HG03521 (cell line): ENCODE measurements at regions not wholly inside any gene's neighbourhood (a gene's known extent, or its start where the extent isn't known, plus 50 kb on each side); places are given as distances from the start of the nearest gene placed in this dataset.
A peak's percentile ranks its signal among the peaks of the same experiment; 100 is the strongest.

Experiments used
- ATAC-seq: cut with Tn5 transposase; IDR thresholded peaks from one replicate; pipeline ENCODE4 v1.9.1; 2021; ENCODE audit warnings: mild to moderate bottlenecking, moderate library complexity; ENCODE audit not compliant: unreplicated experiment

DNA sequence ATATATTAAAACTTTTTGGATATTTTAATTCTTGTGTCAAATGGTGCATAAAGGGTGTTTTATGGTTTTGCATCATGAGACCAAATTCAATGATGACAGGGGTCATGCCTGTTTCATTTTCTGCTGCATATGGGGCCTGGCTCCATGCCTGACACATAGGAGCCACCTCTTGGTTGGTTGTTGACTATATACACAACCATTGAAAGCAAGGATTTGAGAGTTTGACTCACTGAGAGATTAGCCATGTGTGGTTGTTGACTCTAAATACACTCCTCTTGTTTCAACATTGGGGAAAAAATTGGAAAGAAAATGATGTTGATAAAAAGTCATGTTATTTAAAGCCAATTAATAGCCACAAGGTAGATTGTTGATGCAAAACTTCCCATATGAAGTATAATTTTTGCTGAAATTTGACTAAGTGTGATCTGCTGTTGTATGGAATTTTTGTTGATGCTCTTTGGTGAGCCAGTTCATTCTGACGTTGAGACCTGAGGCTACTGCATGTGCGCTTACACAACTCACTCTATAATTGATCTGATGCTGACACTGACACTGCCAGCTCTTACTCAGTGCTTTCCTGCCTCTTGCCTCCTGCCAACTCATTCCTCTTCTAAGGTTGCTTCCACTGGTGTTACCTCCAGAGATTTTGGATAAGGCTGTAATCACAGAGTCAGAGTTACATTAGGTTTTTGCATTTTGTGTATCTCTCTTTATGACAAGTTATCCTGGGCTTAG is 446.2 kb upstream of the SLC14A2 start:
- no peak for ATAC-seq

DNA sequence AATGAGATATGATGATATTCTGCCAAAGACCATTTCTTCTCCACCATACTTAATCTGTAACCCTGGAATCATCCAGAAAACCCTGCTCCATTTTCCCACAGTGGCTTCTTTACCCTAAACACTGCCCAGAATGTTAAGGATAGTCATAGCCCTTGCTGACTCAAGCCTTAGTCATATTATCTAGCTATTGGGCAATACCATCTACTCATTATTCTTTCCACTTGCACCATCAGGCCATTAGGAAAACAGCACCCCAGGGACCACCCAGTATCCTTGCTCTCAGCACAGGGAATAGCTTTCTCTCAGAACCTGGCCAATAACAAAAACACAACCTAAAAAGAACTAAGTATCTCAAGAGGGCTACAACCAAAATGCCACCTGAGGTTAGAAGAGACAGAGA is 445.7 kb upstream of the SLC14A2 start:
- ATAC-seq, result no peak

GRCh38 chr18:45171679-45172191 is 443.5 kb upstream of the SLC14A2 start:
- ATAC-seq, result no peak

GRCh38 chr18:45173327-45173726 is 441.9 kb upstream of the SLC14A2 start:
- ATAC-seq, result no peak

DNA sequence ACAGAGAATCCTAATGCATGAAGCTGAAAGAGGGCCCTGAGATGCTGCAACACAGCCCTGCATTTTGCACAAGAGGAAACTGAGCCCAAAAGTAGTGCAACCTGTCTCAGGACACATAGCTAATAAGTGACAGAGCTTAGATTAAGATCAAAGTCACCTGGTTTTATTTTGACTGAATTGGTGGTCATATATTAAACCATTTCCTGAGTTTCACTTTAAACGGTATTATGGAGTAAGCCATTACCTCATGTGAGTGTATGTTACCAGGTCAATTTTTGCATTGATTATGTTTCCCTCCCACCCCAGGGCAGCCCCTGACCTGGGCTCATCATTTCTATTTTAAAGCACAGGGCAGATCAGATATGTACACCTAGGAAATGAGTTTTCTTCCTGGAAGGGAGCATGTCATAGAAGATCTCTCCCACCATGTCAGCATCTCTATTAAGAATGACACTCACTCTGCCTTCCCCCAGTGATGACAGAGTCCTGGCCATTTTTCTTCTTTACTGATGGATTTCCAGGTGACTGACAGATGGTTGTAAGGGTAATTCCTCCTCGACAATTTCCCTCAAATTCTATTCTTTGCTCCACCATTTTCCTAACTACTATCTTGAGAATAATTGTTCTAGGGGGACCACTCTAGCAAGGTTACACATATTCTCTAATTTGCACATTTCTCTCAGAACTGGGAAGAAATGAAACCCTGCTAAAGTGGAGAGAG is 441.3 kb upstream of the SLC14A2 start:
- ATAC-seq, result no peak

DNA sequence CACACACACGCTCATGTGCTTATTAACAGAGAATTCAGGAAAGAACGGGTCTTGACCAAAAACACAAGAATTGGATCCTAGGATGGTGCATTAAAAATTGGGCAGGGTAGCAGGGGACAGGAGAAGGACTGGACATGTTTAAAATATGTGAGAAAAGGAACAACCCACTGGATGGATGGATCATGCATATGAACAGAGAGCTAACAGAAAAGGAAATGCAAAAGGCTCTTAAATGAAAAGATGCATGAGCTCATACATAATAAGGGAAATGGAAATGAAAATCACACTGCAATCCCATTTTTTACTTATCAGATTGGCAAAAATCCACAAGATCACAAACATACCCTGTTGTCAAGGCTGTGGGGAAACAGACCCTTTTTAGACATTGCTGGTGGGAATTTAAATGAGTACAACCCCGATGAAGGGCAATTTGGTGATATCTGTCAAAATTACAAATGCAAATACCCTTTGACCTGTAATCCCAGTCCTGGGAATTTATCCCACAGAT is 440.6 kb upstream of the SLC14A2 start:
- ATAC-seq, result no peak

- ATAC-seq, result no peak
These were observed 439.8 kb upstream of the SLC14A2 start for GRCh38 chr18:45175511-45175910.

GRCh38 chr18:45186832-45187231 is 428.4 kb upstream of the SLC14A2 start:
- ATAC-seq, result no peak

- ATAC-seq, result no peak
These were observed 423.5 kb upstream of the SLC14A2 start for GRCh38 chr18:45191795-45192194.

DNA sequence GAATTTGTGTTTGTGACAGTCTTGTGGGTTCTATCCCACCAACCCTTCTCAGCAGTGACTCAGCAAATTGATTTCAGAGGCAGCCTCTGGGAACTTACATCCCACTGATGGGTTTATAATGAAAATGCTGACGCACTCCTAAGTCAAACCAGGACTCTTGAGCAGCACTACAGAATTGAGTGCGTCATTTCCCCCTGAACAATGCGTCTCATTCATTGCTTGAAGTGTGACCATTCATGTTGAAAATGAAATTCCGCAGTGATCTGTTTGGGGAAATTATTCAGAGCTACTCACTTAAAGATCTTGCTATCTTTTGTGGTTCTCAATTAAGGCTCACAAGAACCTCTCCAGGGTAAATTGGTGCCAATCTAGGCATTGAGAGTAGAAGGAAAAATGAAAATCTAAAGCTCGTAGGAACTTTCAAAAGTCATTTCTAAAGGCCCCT is 417.7 kb upstream of the SLC14A2 start:
- peak; percentile 94 for ATAC-seq

GRCh38 chr18:45198526-45198925 is 416.8 kb upstream of the SLC14A2 start:
- ATAC-seq, result no peak

- ATAC-seq, result no peak
These were observed 414.2 kb upstream of the SLC14A2 start for GRCh38 chr18:45201029-45201428.

DNA sequence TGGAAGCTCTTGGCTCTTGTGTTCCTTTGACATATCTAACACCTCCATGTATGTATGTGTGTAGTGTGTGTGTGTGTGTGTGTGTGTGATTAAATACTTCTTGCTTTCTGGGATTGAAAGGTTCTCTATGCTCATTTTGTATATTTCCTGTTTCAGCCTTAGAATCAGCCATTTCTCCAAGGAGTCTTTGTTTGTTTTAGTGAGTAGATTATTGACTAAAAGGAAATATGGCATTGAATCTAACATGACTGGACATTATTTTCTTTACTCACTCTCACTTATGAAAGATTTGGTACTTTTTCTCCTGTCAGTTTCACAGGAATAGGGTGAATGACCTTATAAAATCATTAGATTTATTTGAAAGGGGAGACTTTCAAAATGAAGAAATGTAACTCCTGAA is 413.8 kb upstream of the SLC14A2 start:
- no peak for ATAC-seq

- ATAC-seq, result no peak
These were observed 413.2 kb upstream of the SLC14A2 start for GRCh38 chr18:45202061-45202460.

DNA sequence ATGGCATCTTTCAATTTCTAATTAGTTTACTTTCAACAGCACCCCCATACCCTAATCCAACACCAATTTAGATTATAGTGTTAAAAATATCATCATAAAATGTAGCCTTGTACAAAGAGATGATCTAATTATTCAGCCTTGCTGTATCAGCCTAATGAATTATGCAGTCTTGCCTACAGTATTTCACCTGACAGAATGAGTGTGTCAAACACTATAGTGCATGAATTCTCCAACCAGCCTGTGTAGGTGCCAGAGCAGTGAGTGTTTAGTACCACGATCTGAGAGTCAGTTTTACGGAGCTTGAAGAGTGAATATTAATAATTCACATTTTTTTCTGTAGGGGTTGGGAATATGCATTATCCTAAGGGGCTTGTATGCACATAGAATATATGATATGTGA is 411.6 kb upstream of the SLC14A2 start:
- ATAC-seq, result no peak

- ATAC-seq, result no peak
These were observed 407.9 kb upstream of the SLC14A2 start for GRCh38 chr18:45207328-45207727.

GRCh38 chr18:45208164-45208563 is 407.1 kb upstream of the SLC14A2 start:
- no peak for ATAC-seq

DNA sequence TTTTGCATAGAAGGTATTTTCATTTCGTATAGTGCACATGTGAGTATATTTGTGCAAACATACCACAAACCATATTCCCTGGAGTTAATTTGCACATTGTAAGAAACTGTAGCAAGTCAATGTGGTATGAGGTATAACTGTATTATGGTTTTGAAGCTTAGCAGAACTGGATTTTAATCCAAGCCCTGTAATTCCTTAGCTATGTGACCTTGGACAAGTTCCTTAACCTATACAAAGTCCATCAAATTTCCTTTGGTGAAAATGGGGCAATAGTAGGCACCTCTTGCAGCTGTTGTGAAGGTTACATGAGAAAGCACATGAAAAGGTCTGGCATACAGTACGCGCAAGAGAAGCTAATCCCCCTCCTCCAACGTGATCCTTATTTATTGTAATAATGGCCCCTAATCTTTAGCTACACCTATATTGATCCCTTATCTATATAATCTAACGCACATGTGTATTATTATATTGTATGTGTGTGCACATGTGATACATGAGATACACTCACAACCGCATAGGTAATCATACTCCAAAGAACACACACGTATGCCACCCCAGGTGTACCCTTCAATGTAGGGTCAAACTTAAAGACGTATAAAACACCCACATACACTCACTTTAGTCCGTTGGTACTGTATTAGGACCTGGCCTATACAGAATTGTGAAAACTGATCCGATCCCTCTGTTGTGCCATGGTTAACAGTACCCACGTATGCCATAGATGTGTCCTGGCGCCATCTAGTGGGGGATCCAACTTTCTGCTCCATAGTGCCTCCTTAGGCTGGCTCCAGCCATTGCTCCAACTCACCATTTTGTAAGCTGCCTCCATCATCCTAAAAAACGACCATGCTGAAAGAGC is 402.9 kb upstream of the SLC14A2 start:
- peak; percentile 99 for ATAC-seq

- no peak for ATAC-seq
These were observed 402.3 kb upstream of the SLC14A2 start for GRCh38 chr18:45213040-45213333.

GRCh38 chr18:45218436-45218835 is 396.8 kb upstream of the SLC14A2 start:
- ATAC-seq, result no peak

GRCh38 chr18:45221363-45221762 is 393.9 kb upstream of the SLC14A2 start:
- no peak for ATAC-seq
